WTC11 (cell line): ENCODE measurements at regions not wholly inside any gene's neighbourhood (a gene's known extent, or its start where the extent isn't known, plus 50 kb on each side); places are given as distances from the start of the nearest gene placed in this dataset.

Experiments used
- CREB1 ChIP-seq: sonication (generic); formaldehyde crosslinking; IDR thresholded peaks from 2 replicates; pipeline ENCODE4 v1.8.0; 2023; ENCODE audit warnings: mild to moderate bottlenecking, missing genetic modification reagents
- E2F5 ChIP-seq: sonication (generic); formaldehyde crosslinking; IDR thresholded peaks from 2 replicates; pipeline ENCODE4 v1.8.1; 2022; ENCODE audit warnings: mild to moderate bottlenecking, moderate library complexity, missing genetic modification reagents
- FOXP4 ChIP-seq: sonication (generic); formaldehyde crosslinking; IDR thresholded peaks from 2 replicates; pipeline ENCODE4 v1.8.0; 2022; ENCODE audit warnings: mild to moderate bottlenecking, missing genetic modification reagents
- JUN ChIP-seq: sonication (generic); formaldehyde crosslinking; IDR thresholded peaks from 2 replicates; pipeline ENCODE4 v1.8.0; 2023; ENCODE audit warnings: mild to moderate bottlenecking, missing genetic modification reagents
- NFE2L1 ChIP-seq: sonication (generic); formaldehyde crosslinking; IDR thresholded peaks from 2 replicates; pipeline ENCODE4 v1.8.1; 2023; ENCODE audit warnings: missing genetic modification reagents
- NR1H2 ChIP-seq: sonication (generic); formaldehyde crosslinking; IDR thresholded peaks from 2 replicates; pipeline ENCODE4 v1.9.0; 2021; ENCODE audit warnings: mild to moderate bottlenecking, moderate library complexity, missing genetic modification reagents
- NR2C2 ChIP-seq: sonication (generic); formaldehyde crosslinking; IDR thresholded peaks from 2 replicates; pipeline ENCODE4 v1.8.0; 2022; ENCODE audit warnings: mild to moderate bottlenecking, missing genetic modification reagents
- ZNF219 ChIP-seq: sonication (generic); formaldehyde crosslinking; IDR thresholded peaks from 2 replicates; pipeline ENCODE4 v1.8.0; 2023; ENCODE audit warnings: missing genetic modification reagents, mild to moderate bottlenecking, borderline replicate concordance
- ZNF232 ChIP-seq: sonication (generic); formaldehyde crosslinking; IDR thresholded peaks from 2 replicates; pipeline ENCODE4 v1.8.0; 2022; ENCODE audit warnings: mild to moderate bottlenecking, missing genetic modification reagents
- TF ChIP-seq, protein P1 (sequence below): fragments of 200-600 bp; IDR thresholded peaks from 2 replicates; pipeline ENCODE4 v1.8.0; 2022; ENCODE audit warnings: antibody characterized with exemption
- TF ChIP-seq, protein P2 (sequence below): sonication (generic); formaldehyde crosslinking; IDR thresholded peaks from 2 replicates; pipeline ENCODE4 v1.8.0; 2022; ENCODE audit warnings: mild to moderate bottlenecking, missing genetic modification reagents
- TF ChIP-seq, protein P3 (sequence below): sonication (generic); formaldehyde crosslinking; IDR thresholded peaks from 2 replicates; pipeline ENCODE4 v1.8.1; 2023; ENCODE audit warnings: mild to moderate bottlenecking, missing genetic modification reagents, moderate library complexity
- TF ChIP-seq, protein P4 (sequence below): sonication (generic); formaldehyde crosslinking; IDR thresholded peaks from 2 replicates; pipeline ENCODE4 v1.8.1; 2022; ENCODE audit warnings: low read depth, missing genetic modification reagents, borderline replicate concordance
- TF ChIP-seq, protein P5 (sequence below): sonication (generic); formaldehyde crosslinking; IDR thresholded peaks from 2 replicates; pipeline ENCODE4 v1.8.0; 2022; ENCODE audit warnings: mild to moderate bottlenecking, missing genetic modification reagents

DNA sequence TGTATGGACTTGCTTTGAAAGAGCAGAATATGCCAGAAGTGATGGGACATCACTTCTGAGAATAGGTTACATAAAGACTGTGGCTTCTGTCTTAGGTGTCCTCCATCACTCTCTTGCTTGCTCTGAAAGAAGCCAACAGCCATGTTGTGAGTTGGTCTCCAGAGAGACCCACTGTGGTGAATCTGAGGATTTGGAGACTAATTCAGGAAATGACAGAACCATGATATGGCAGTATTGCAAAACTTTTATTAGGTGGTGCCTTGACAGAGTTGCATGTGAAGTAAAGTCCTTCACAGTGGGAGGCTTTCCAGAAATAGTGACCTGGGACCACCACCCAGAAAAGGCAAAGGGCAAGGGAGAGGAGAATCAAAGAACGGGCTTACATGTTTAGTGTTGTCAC is 628.6 kb downstream of the KCNT2 start:
- no peak for TF ChIP-seq ZNF219
- TF ChIP-seq, protein P1, sequence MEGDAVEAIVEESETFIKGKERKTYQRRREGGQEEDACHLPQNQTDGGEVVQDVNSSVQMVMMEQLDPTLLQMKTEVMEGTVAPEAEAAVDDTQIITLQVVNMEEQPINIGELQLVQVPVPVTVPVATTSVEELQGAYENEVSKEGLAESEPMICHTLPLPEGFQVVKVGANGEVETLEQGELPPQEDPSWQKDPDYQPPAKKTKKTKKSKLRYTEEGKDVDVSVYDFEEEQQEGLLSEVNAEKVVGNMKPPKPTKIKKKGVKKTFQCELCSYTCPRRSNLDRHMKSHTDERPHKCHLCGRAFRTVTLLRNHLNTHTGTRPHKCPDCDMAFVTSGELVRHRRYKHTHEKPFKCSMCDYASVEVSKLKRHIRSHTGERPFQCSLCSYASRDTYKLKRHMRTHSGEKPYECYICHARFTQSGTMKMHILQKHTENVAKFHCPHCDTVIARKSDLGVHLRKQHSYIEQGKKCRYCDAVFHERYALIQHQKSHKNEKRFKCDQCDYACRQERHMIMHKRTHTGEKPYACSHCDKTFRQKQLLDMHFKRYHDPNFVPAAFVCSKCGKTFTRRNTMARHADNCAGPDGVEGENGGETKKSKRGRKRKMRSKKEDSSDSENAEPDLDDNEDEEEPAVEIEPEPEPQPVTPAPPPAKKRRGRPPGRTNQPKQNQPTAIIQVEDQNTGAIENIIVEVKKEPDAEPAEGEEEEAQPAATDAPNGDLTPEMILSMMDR = no peak
- TF ChIP-seq JUN = no peak
- no peak for TF ChIP-seq NFE2L1
- TF ChIP-seq, protein P2, sequence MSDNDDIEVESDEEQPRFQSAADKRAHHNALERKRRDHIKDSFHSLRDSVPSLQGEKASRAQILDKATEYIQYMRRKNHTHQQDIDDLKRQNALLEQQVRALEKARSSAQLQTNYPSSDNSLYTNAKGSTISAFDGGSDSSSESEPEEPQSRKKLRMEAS (CRISPR knock-in tag) = no peak
- TF ChIP-seq FOXP4 (CRISPR knock-in tag) = no peak
- TF ChIP-seq CREB1 = no peak
- TF ChIP-seq NR2C2 = no peak
- no peak for TF ChIP-seq E2F5 (CRISPR knock-in tag)
- TF ChIP-seq, protein P3, sequence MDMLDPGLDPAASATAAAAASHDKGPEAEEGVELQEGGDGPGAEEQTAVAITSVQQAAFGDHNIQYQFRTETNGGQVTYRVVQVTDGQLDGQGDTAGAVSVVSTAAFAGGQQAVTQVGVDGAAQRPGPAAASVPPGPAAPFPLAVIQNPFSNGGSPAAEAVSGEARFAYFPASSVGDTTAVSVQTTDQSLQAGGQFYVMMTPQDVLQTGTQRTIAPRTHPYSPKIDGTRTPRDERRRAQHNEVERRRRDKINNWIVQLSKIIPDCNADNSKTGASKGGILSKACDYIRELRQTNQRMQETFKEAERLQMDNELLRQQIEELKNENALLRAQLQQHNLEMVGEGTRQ (CRISPR knock-in tag) = no peak
- TF ChIP-seq, protein P4, sequence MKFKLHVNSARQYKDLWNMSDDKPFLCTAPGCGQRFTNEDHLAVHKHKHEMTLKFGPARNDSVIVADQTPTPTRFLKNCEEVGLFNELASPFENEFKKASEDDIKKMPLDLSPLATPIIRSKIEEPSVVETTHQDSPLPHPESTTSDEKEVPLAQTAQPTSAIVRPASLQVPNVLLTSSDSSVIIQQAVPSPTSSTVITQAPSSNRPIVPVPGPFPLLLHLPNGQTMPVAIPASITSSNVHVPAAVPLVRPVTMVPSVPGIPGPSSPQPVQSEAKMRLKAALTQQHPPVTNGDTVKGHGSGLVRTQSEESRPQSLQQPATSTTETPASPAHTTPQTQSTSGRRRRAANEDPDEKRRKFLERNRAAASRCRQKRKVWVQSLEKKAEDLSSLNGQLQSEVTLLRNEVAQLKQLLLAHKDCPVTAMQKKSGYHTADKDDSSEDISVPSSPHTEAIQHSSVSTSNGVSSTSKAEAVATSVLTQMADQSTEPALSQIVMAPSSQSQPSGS (CRISPR knock-in tag) = no peak
- TF ChIP-seq ZNF232 (CRISPR knock-in tag) = no peak
- TF ChIP-seq, protein P5, sequence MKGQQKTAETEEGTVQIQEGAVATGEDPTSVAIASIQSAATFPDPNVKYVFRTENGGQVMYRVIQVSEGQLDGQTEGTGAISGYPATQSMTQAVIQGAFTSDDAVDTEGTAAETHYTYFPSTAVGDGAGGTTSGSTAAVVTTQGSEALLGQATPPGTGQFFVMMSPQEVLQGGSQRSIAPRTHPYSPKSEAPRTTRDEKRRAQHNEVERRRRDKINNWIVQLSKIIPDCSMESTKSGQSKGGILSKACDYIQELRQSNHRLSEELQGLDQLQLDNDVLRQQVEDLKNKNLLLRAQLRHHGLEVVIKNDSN (CRISPR knock-in tag) = no peak
- no peak for TF ChIP-seq NR1H2
